Stimulated activated memory B cell treated with anti-CD40 and anti-IgM and Interleukin-4, amounts not matched to agents 10 μg/mL and 1 μg/mL and 100 μg/mL, for 72 hours (primary cell): ENCODE measurements at regions not wholly inside any gene's neighbourhood (a gene's known extent, or its start where the extent isn't known, plus 50 kb on each side); places are given as distances from the start of the nearest gene placed in this dataset.
A peak's percentile ranks its signal among the peaks of the same experiment; 100 is the strongest.

Source experiments
- ATAC-seq: fragments of 150-1000 bp; cut with Tn5 transposase; 2 replicates; pipeline ENCODE4 v1.10.0; 2021
- H3K27ac Mint-ChIP-seq: one replicate; pipeline ENCODE4 v1.8.0; 2022; ENCODE audit warnings: mild to moderate bottlenecking, mixed read lengths
- H3K27me3 Mint-ChIP-seq: one replicate; pipeline ENCODE4 v1.8.0; 2022; ENCODE audit warnings: mixed read lengths
- H3K36me3 Mint-ChIP-seq: one replicate; pipeline ENCODE4 v1.8.0; 2022; ENCODE audit warnings: mixed read lengths
- H3K4me1 Mint-ChIP-seq: one replicate; pipeline ENCODE4 v1.8.0; 2022; ENCODE audit warnings: mixed read lengths
- H3K4me3 Mint-ChIP-seq: one replicate; pipeline ENCODE4 v1.8.0; 2022; ENCODE audit warnings: mild to moderate bottlenecking, moderate library complexity, mixed read lengths
- H3K9me3 Mint-ChIP-seq: one replicate; pipeline ENCODE4 v1.8.0; 2022; ENCODE audit warnings: mixed read lengths

- no peaks in the 10 kb centered on the region for H3K36me3 Mint-ChIP-seq
- peaks cover 15% of the 10 kb centered on the region for H3K9me3 Mint-ChIP-seq
- no peaks in the 10 kb centered on the region for H3K4me1 Mint-ChIP-seq
- no peak for ATAC-seq
- H3K27me3 Mint-ChIP-seq = no peaks in the 10 kb centered on the region
- no peak overlapping the region for H3K27ac Mint-ChIP-seq
- H3K4me3 Mint-ChIP-seq = no peak overlapping the region
These were observed 554.1 kb downstream of the TBC1D4 start for GRCh38 chr13:74927823-74928222.

GRCh38 chr13:74922963-74923362, 559.0 kb downstream of the TBC1D4 start:
- Mint-ChIP-seq H3K4me3 (no peak overlapping the region), H3K9me3 (peaks cover 13% of the 10 kb centered on the region), H3K27me3 (no peaks in the 10 kb centered on the region), H3K4me1 (no peaks in the 10 kb centered on the region), H3K27ac (no peak overlapping the region), H3K36me3 (no peaks in the 10 kb centered on the region)
- ATAC-seq = no peak

- Mint-ChIP-seq H3K36me3 (no peaks in the 10 kb centered on the region), H3K4me3 (no peak overlapping the region), H3K27me3 (no peaks in the 10 kb centered on the region), H3K4me1 (no peaks in the 10 kb centered on the region), H3K9me3 (peaks cover 11% of the 10 kb centered on the region), H3K27ac (no peak overlapping the region)
- no peak for ATAC-seq
These were observed 560.6 kb downstream of the TBC1D4 start for GRCh38 chr13:74921326-74921725.

- H3K4me1 Mint-ChIP-seq = no peaks in the 10 kb centered on the region
- peaks cover 11% of the 10 kb centered on the region for H3K9me3 Mint-ChIP-seq
- H3K27me3 Mint-ChIP-seq = no peaks in the 10 kb centered on the region
- no peaks in the 10 kb centered on the region for H3K36me3 Mint-ChIP-seq
- H3K27ac Mint-ChIP-seq = no peak overlapping the region
- ATAC-seq = peak; percentile 36
- no peak overlapping the region for H3K4me3 Mint-ChIP-seq
These were observed 561.0 kb downstream of the TBC1D4 start for GRCh38 chr13:74920920-74921319.

- Mint-ChIP-seq H3K27ac (no peak overlapping the region), H3K27me3 (no peaks in the 10 kb centered on the region), H3K36me3 (no peaks in the 10 kb centered on the region), H3K9me3 (peaks cover 11% of the 10 kb centered on the region), H3K4me1 (no peaks in the 10 kb centered on the region), H3K4me3 (no peak overlapping the region)
- no peak for ATAC-seq
These were observed 561.6 kb downstream of the TBC1D4 start for GRCh38 chr13:74920361-74920760.

GRCh38 chr13:74919914-74920313, 562.1 kb downstream of the TBC1D4 start:
- no peaks in the 10 kb centered on the region for H3K36me3 Mint-ChIP-seq
- H3K9me3 Mint-ChIP-seq = peaks cover 10% of the 10 kb centered on the region
- H3K4me1 Mint-ChIP-seq = no peaks in the 10 kb centered on the region
- no peaks in the 10 kb centered on the region for H3K27me3 Mint-ChIP-seq
- H3K27ac Mint-ChIP-seq = no peak overlapping the region
- ATAC-seq = no peak
- no peak overlapping the region for H3K4me3 Mint-ChIP-seq

- H3K4me1 Mint-ChIP-seq = no peaks in the 10 kb centered on the region
- H3K36me3 Mint-ChIP-seq = no peaks in the 10 kb centered on the region
- no peaks in the 10 kb centered on the region for H3K27me3 Mint-ChIP-seq
- ATAC-seq = no peak
- no peak overlapping the region for H3K4me3 Mint-ChIP-seq
- H3K27ac Mint-ChIP-seq = no peak overlapping the region
- no peaks in the 10 kb centered on the region for H3K9me3 Mint-ChIP-seq
These were observed 569.1 kb downstream of the TBC1D4 start for GRCh38 chr13:74912898-74913297.

GRCh38 chr13:74910415-74910814, 571.6 kb downstream of the TBC1D4 start:
- Mint-ChIP-seq H3K27ac (no peak overlapping the region), H3K27me3 (no peaks in the 10 kb centered on the region), H3K4me1 (no peaks in the 10 kb centered on the region), H3K36me3 (no peaks in the 10 kb centered on the region), H3K4me3 (no peak overlapping the region), H3K9me3 (no peaks in the 10 kb centered on the region)
- ATAC-seq = no peak

GRCh38 chr13:74907788-74908187, 574.2 kb downstream of the TBC1D4 start:
- Mint-ChIP-seq H3K27ac (no peak overlapping the region), H3K4me3 (no peak overlapping the region)

GRCh38 chr13:74904556-74904955, 577.4 kb downstream of the TBC1D4 start:
- Mint-ChIP-seq H3K27ac (no peak overlapping the region), H3K9me3 (no peaks in the 10 kb centered on the region), H3K27me3 (no peaks in the 10 kb centered on the region), H3K4me3 (no peak overlapping the region), H3K36me3 (no peaks in the 10 kb centered on the region), H3K4me1 (no peaks in the 10 kb centered on the region)
- ATAC-seq = no peak

More at GRCh38 chr13:74907788-74908187, 574.2 kb downstream of the TBC1D4 start:
- H3K36me3 Mint-ChIP-seq = no peaks in the 10 kb centered on the region
- no peaks in the 10 kb centered on the region for H3K9me3 Mint-ChIP-seq
- no peaks in the 10 kb centered on the region for H3K4me1 Mint-ChIP-seq
- no peaks in the 10 kb centered on the region for H3K27me3 Mint-ChIP-seq
- ATAC-seq = no peak

GRCh38 chr13:74895042-74895796, 586.8 kb downstream of the TBC1D4 start:
- H3K27ac Mint-ChIP-seq = no peak overlapping the region
- ATAC-seq = no peak
- no peaks in the 10 kb centered on the region for H3K27me3 Mint-ChIP-seq
- no peak overlapping the region for H3K4me3 Mint-ChIP-seq
- H3K9me3 Mint-ChIP-seq = no peaks in the 10 kb centered on the region
- H3K4me1 Mint-ChIP-seq = no peaks in the 10 kb centered on the region
- H3K36me3 Mint-ChIP-seq = no peaks in the 10 kb centered on the region

- H3K36me3 Mint-ChIP-seq = no peaks in the 10 kb centered on the region
- H3K4me3 Mint-ChIP-seq = no peak overlapping the region
- no peaks in the 10 kb centered on the region for H3K27me3 Mint-ChIP-seq
- H3K27ac Mint-ChIP-seq = no peak overlapping the region
- H3K4me1 Mint-ChIP-seq = no peaks in the 10 kb centered on the region
- no peak for ATAC-seq
- H3K9me3 Mint-ChIP-seq = no peaks in the 10 kb centered on the region
These were observed 589.9 kb downstream of the TBC1D4 start for GRCh38 chr13:74892096-74892495.

GRCh38 chr13:74891610-74892009, 590.4 kb downstream of the TBC1D4 start:
- Mint-ChIP-seq H3K27ac (no peak overlapping the region), H3K9me3 (no peaks in the 10 kb centered on the region), H3K27me3 (no peaks in the 10 kb centered on the region)

GRCh38 chr13:74889321-74889720, 592.6 kb downstream of the TBC1D4 start:
- H3K4me3 Mint-ChIP-seq = no peak overlapping the region
- ATAC-seq = no peak
- H3K9me3 Mint-ChIP-seq = no peaks in the 10 kb centered on the region
- no peaks in the 10 kb centered on the region for H3K36me3 Mint-ChIP-seq
- H3K27ac Mint-ChIP-seq = no peak overlapping the region
- no peaks in the 10 kb centered on the region for H3K4me1 Mint-ChIP-seq
- no peaks in the 10 kb centered on the region for H3K27me3 Mint-ChIP-seq

More at GRCh38 chr13:74891610-74892009, 590.4 kb downstream of the TBC1D4 start:
- Mint-ChIP-seq H3K4me1 (no peaks in the 10 kb centered on the region), H3K36me3 (no peaks in the 10 kb centered on the region), H3K4me3 (no peak overlapping the region)
- no peak for ATAC-seq

GRCh38 chr13:74886502-74886901, 595.5 kb downstream of the TBC1D4 start:
- H3K4me1 Mint-ChIP-seq = no peaks in the 10 kb centered on the region
- no peak overlapping the region for H3K27ac Mint-ChIP-seq
- H3K4me3 Mint-ChIP-seq = no peak overlapping the region
- no peak for ATAC-seq
- H3K27me3 Mint-ChIP-seq = no peaks in the 10 kb centered on the region
- H3K9me3 Mint-ChIP-seq = no peaks in the 10 kb centered on the region
- no peaks in the 10 kb centered on the region for H3K36me3 Mint-ChIP-seq

- Mint-ChIP-seq H3K9me3 (peaks cover 3% of the 10 kb centered on the region), H3K4me3 (no peak overlapping the region), H3K36me3 (no peaks in the 10 kb centered on the region), H3K27ac (no peak overlapping the region), H3K4me1 (no peaks in the 10 kb centered on the region), H3K27me3 (no peaks in the 10 kb centered on the region)
- ATAC-seq = no peak
These were observed 598.1 kb downstream of the TBC1D4 start for GRCh38 chr13:74883834-74884233.
